ENCODE measurements at regions not wholly inside any gene's neighbourhood (a gene's known extent, or its start where the extent isn't known, plus 50 kb on each side); places are given as distances from the start of the nearest gene placed in this dataset.

- TF ChIP-seq POLR2A (IDR thresholded peaks at IDR 0.05) (no peak), CTCF (IDR thresholded peaks at IDR 0.05) (no peak)
Observed at GRCh38 chr3:18982920-18983319, 165.4 kb upstream of the KCNH8 start.

Data from right lobe of liver (tissue), 4 donors.